ENCODE measurements at regions not wholly inside any gene's neighbourhood (a gene's known extent, or its start where the extent isn't known, plus 50 kb on each side); places are given as distances from the start of the nearest gene placed in this dataset.

GRCh38 chr7:155962191-155962967 is 150.1 kb upstream of the SHH start:
- no peak for DNase-seq (ENCODE audit: extremely low spot score)

DNA sequence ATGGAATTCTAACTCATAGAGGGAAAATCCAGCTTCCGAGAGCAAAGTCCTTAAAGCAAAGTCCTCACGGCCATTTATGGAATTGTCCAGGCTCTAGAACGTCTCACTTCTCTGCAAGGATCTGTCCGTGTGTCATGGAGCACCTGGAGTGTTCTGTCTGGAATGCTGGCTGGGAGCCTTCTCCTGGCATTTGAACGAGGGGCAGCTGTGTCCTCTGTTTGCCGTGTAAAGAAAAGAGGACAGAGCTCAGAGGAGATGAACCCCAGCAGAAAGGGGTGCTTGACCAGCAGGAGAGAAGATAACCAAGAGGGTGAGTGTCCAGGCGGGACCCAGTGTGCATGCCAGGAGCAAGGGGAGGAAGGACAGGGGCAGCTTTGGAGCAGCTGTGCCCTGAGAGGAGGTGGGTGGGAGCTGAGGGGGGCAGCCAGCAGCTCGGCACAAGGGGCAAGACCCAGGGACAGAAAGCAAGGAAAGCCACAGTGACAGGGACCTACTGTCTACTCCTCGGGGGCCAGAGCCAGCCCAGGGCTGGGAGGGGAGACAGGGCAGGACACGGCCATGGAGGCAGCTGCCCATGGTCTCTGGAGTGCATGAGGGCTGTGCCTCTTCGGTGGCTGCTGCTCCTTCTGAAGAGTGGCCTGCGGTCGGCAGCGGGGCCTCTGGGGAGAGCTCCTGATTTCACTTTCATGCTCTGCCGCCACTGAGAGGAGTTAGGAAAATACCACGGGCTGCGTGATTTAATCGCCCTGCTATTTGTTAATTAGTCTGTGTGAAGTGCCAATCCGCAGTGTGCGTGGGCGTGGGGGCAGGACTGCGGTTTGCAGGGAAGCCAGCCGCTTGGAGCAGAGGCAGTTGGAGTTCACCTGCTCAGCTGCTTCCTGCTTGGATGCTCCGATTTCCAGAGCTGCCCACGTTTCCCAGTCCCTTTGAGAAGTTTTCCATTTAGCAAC is 149.3 kb upstream of the SHH start:
- ChIA-PET POLR2A (no interaction called here), CTCF (interaction anchor here (0.7 to 0.8 kb wide), 2 partner anchors 9 to 11 kb away, joined by 3 read pairs; no protein-coding TSS in a partner anchor)
- DNase-seq (ENCODE audit: extremely low spot score) = no peak
- TF ChIP-seq, protein P1, sequence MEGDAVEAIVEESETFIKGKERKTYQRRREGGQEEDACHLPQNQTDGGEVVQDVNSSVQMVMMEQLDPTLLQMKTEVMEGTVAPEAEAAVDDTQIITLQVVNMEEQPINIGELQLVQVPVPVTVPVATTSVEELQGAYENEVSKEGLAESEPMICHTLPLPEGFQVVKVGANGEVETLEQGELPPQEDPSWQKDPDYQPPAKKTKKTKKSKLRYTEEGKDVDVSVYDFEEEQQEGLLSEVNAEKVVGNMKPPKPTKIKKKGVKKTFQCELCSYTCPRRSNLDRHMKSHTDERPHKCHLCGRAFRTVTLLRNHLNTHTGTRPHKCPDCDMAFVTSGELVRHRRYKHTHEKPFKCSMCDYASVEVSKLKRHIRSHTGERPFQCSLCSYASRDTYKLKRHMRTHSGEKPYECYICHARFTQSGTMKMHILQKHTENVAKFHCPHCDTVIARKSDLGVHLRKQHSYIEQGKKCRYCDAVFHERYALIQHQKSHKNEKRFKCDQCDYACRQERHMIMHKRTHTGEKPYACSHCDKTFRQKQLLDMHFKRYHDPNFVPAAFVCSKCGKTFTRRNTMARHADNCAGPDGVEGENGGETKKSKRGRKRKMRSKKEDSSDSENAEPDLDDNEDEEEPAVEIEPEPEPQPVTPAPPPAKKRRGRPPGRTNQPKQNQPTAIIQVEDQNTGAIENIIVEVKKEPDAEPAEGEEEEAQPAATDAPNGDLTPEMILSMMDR (IDR thresholded peaks at IDR 0.05; ENCODE audit: control extremely low read depth, extremely low read depth, low read depth, missing control alignments) = no peak

More at GRCh38 chr7:155962191-155962967, 150.1 kb upstream of the SHH start:
- ChIA-PET CTCF (no interaction called here), POLR2A (no interaction called here)
- TF ChIP-seq, protein P1 (IDR thresholded peaks at IDR 0.05; ENCODE audit: control extremely low read depth, extremely low read depth, low read depth, missing control alignments) = no peak

DNA sequence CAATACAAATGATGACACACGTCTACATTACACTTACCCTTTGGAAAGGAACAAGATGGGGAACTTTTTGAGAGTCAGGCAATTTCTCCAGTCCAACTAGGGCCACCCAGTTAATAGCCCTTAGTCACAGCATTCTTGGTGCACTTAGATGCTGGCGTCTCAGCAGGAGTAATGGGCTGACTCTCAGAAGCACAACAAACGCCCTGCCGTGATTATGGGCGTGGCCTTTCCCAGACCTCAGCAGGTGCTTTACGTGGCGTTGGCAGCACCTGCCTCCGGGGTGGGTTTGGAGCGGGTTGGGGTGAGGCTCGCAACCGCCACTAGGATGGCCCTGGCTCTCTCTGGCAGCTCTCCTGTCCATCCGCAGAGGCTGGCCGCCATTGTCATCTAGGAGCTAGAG is 147.6 kb upstream of the SHH start:
- ChIA-PET CTCF (no interaction called here), POLR2A (no interaction called here)
- TF ChIP-seq, protein P1 (IDR thresholded peaks at IDR 0.05; ENCODE audit: control extremely low read depth, extremely low read depth, low read depth, missing control alignments) = no peak
- no peak for DNase-seq (ENCODE audit: extremely low spot score)

DNA sequence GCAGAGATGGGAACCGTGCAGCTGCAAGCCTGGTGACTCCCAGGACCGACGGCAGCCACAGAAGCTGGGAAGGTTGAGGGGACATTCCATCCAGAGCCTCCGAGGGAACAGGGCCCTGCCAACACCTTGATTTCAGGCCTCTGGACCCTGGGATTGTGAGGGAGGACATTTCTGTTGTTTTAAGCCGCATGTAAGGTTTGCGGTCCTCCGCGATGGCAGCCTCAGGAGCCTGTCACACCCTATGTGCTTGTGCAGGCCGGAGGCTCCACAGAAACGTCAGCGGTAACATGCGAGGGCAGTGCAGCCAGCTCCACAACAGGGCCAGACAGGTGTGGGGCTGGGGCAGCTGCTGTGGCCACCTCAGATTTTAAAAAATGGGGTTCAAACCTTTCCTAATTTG is 144.7 kb upstream of the SHH start:
- CTCF ChIA-PET = no interaction called here
- POLR2A ChIA-PET = no interaction called here

DNA sequence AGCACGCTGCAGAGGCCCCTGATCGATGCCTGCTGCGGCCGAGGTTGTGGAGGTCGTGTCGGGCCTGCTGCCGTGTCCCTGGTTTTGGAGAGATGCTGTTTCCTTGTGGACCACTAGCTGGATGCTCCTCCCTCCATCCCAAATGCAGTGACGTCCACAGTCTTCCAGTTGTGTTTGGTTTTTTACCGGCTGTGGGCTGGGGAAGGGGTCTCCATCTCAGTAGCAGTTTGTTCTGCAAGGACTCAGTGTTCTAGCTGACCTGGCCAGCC is 143.0 kb upstream of the SHH start:
- TF ChIP-seq, protein P1 (IDR thresholded peaks at IDR 0.05; ENCODE audit: control extremely low read depth, extremely low read depth, low read depth, missing control alignments) = no peak
- CTCF ChIA-PET = no interaction called here
- POLR2A ChIA-PET = no interaction called here
- no peak for DNase-seq (ENCODE audit: extremely low spot score)

More for the DNA sequence above, 144.7 kb upstream of the SHH start:
- no peak for DNase-seq (ENCODE audit: extremely low spot score)
- TF ChIP-seq, protein P1 (IDR thresholded peaks at IDR 0.05; ENCODE audit: control extremely low read depth, extremely low read depth, low read depth, missing control alignments) = no peak

- ChIA-PET CTCF (no interaction called here), POLR2A (no interaction called here)
- TF ChIP-seq, protein P1 (IDR thresholded peaks at IDR 0.05; ENCODE audit: control extremely low read depth, extremely low read depth, low read depth, missing control alignments) = no peak
- no peak for DNase-seq (ENCODE audit: extremely low spot score)
Measured at GRCh38 chr7:155954550-155955366, 142.5 kb upstream of the SHH start.
